HepG2 (cell line): ENCODE measurements at regions not wholly inside any gene's neighbourhood (a gene's known extent, or its start where the extent isn't known, plus 50 kb on each side); places are given as distances from the start of the nearest gene placed in this dataset.

Experiments used
- ATAC-seq: fragments of 200-7000 bp; cut with Tn5 transposase; 3 replicates; pipeline ENCODE4 v1.9.1; 2020; ENCODE audit warnings: mild to moderate bottlenecking, moderate library complexity
- BruUV-seq: library from RNA; stranded (reverse); fragments of 400-500 nt; replicated peaks from 2 replicates; lab custom pipeline; 2021; lab: Mats Ljungman, UMichigan
- CTCF ChIA-PET: fragments of 300-600 bp; formaldehyde crosslinking; extraction: SDS; loops from one replicate; lab custom pipeline; 2021; ENCODE audit warnings: low total read pairs, inconsistent platforms, low intra/inter-chr PET ratio; lab: Yijun Ruan, JAX
- POLR2A ChIA-PET: fragments of 350-600 bp; sonication (Branson Sonifier 250); formaldehyde crosslinking; loops from one replicate; lab custom pipeline; 2020; ENCODE audit warnings: antibody characterized with exemption, inconsistent platforms; lab: Yijun Ruan, JAX
- DNase-seq: peaks from one replicate; pipeline ENCODE4 v3.0.0-alpha.2; 2015; ENCODE audit warnings: low spot score
- FAIRE-seq: peaks from 3 replicates; lab custom pipeline; 2011; peaks lifted over from hg19 to GRCh38; lab: Jason Lieb, UNC
- H2AFZ ChIP-seq: one replicate; pipeline ENCODE4 v1.6.1; 2011; ENCODE audit warnings: low read length, inconsistent platforms
- H3K27ac ChIP-seq: fragments of 300-600 bp; 3 replicates; pipeline ENCODE4 v1.8.0; 2011; ENCODE audit warnings: mixed run types, mild to moderate bottlenecking, mixed read lengths, low read length, inconsistent platforms; ENCODE audit not compliant: insufficient read depth; ENCODE audit errors: extremely low read length
- H3K27me3 ChIP-seq, 2 experiments: fragments of 200-600 bp in 1 of 2; 2 replicates in 1 of 2; 3 replicates in 1 of 2; pipeline versions ENCODE4 v1.6.0 to v1.8.0; 2011; ENCODE audit warnings: low read length in 2 of 2, mild to moderate bottlenecking in 2 of 2, moderate library complexity in 2 of 2, inconsistent platforms in 1 of 2; ENCODE audit not compliant: insufficient read depth in 2 of 2, control insufficient read depth in 1 of 2
- H3K36me3 ChIP-seq, 2 experiments: fragments of 200-600 bp in 1 of 2; replicated peaks in 1 of 2; 2 replicates in 1 of 2; 3 replicates in 1 of 2; pipeline versions ENCODE4 v1.5.1 to v1.8.0; 2011; ENCODE audit warnings: low read length in 2 of 2, inconsistent platforms in 1 of 2; ENCODE audit not compliant: insufficient read depth in 2 of 2, control insufficient read depth in 1 of 2
- H3K4me1 ChIP-seq: 2 replicates; pipeline ENCODE4 v1.5.1; 2012; ENCODE audit warnings: low read length, inconsistent platforms; ENCODE audit not compliant: insufficient read depth
- H3K4me2 ChIP-seq: 2 replicates; pipeline ENCODE4 v1.6.0; 2011; ENCODE audit warnings: low read depth, low read length, inconsistent platforms
- H3K4me3 ChIP-seq, 3 experiments: fragments of 200-600 bp in 1 of 3; sonication (generic), shearing (Covaris generic) in 1 of 3; replicated peaks in 1 of 3; 2 replicates each; pipeline ENCODE4 v1.5.1; 2011 to 2016; ENCODE audit warnings: low read length in 3 of 3, inconsistent platforms in 2 of 3, low read depth in 2 of 3, mild to moderate bottlenecking in 2 of 3, control low read depth in 1 of 3, mixed read lengths in 1 of 3; ENCODE audit not compliant: insufficient read depth in 1 of 3
- H3K79me2 ChIP-seq: one replicate; pipeline ENCODE4 v1.6.1; 2011; ENCODE audit warnings: low read length, inconsistent platforms; ENCODE audit not compliant: insufficient read depth
- H3K9ac ChIP-seq: 2 replicates; pipeline ENCODE4 v1.6.0; 2011; ENCODE audit warnings: mild to moderate bottlenecking, low read depth, low read length, inconsistent platforms; ENCODE audit not compliant: insufficient read depth
- H3K9me3 ChIP-seq: 2 replicates; pipeline ENCODE4 v1.5.1; 2012; ENCODE audit warnings: mild to moderate bottlenecking, low read length
- H4K20me1 ChIP-seq: 2 replicates; pipeline ENCODE4 v1.6.0; 2011; ENCODE audit warnings: inconsistent platforms, mild to moderate bottlenecking, low read length, moderate library complexity; ENCODE audit not compliant: insufficient read depth
- CHD2 ChIP-seq: IDR thresholded peaks from 2 replicates; pipeline ENCODE4 v1.6.1; 2011; ENCODE audit warnings: low read depth, low read length, improper control_type of control experiment
- FOSL1 ChIP-seq: sonication (generic); formaldehyde crosslinking; IDR thresholded peaks from 2 replicates; pipeline ENCODE4 v1.9.0; 2021; ENCODE audit warnings: missing genetic modification reagents, borderline replicate concordance
- FOXK2 ChIP-seq: fragments of 450-650 bp; IDR thresholded peaks from 2 replicates; pipeline ENCODE4 v1.6.1; 2016
- HNF4G ChIP-seq, 2 experiments: sonication (generic) in 1 of 2; formaldehyde crosslinking in 1 of 2; IDR thresholded peaks; 2 replicates each; pipeline versions ENCODE4 v1.4.0 to v1.6.1; 2011 to 2020; ENCODE audit warnings: borderline replicate concordance in 2 of 2, low read depth in 2 of 2, mild to moderate bottlenecking in 2 of 2, low read length in 1 of 2, missing genetic modification reagents in 1 of 2, moderate library complexity in 1 of 2
- IRF2 ChIP-seq: IDR thresholded peaks from 2 replicates; pipeline ENCODE4 v1.6.1; 2018; ENCODE audit warnings: missing genetic modification reagents, missing compliant biosample characterization
- KDM3A ChIP-seq: IDR thresholded peaks from 2 replicates; pipeline ENCODE4 v1.6.1; 2018; ENCODE audit warnings: low read depth, missing compliant biosample characterization
- MAFF ChIP-seq: IDR thresholded peaks from 2 replicates; pipeline ENCODE4 v1.6.1; 2011; ENCODE audit warnings: low read depth, low read length, improper control_type of control experiment
- MAFK ChIP-seq, 2 experiments: IDR thresholded peaks in 1 of 2; conservative IDR thresholded peaks in 1 of 2; 2 replicates each; pipeline ENCODE4 v1.6.1; 2011; ENCODE audit warnings: improper control_type of control experiment in 2 of 2, low read length in 2 of 2
- MTA3 ChIP-seq: sonication (generic); formaldehyde crosslinking; IDR thresholded peaks from 2 replicates; pipeline ENCODE4 v1.4.0; 2020; ENCODE audit warnings: missing genetic modification reagents
- RNF2 ChIP-seq: fragments of 450-650 bp; conservative IDR thresholded peaks from 2 replicates; pipeline ENCODE4 v1.6.1; 2016; ENCODE audit warnings: low read depth
- SIX1 ChIP-seq: sonication (generic); formaldehyde crosslinking; IDR thresholded peaks from 2 replicates; pipeline ENCODE4 v1.4.0; 2020; ENCODE audit warnings: missing genetic modification reagents, borderline replicate concordance
- XBP1 ChIP-seq: sonication (generic); formaldehyde crosslinking; IDR thresholded peaks from 2 replicates; pipeline ENCODE4 v1.5.0; 2020; ENCODE audit warnings: missing genetic modification reagents
- ZNF33B ChIP-seq: sonication (generic); formaldehyde crosslinking; IDR thresholded peaks from 2 replicates; pipeline ENCODE4 v1.5.1; 2020; ENCODE audit warnings: mild to moderate bottlenecking, missing genetic modification reagents
- ZNF775 ChIP-seq: sonication (generic); formaldehyde crosslinking; IDR thresholded peaks from 2 replicates; pipeline ENCODE4 v1.4.0; 2020; ENCODE audit warnings: missing genetic modification reagents, mild to moderate bottlenecking, moderate library complexity, borderline replicate concordance
- ZNF780A ChIP-seq: sonication (generic); formaldehyde crosslinking; IDR thresholded peaks from 2 replicates; pipeline ENCODE4 v1.8.0; 2022; ENCODE audit warnings: mild to moderate bottlenecking, missing genetic modification reagents, moderate library complexity
- WGBS: methylation state at CpG from one replicate; pipeline ENCODE4 v1.1.6; 2017; ENCODE audit warnings: low lambda C conversion rate; 5-methylcytosine and 5-hydroxymethylcytosine counted together
- in situ Hi-C: cut with HindIII; loops from 2 replicates; pipeline ENCODE4 v1.10.0; 2017; ENCODE audit warnings: low pct_unique_long_range_greater_than_20kb; ENCODE audit not compliant: extremely low pct_ligation_motif_present
- intact Hi-C: fragments of 100-400 bp; cut with micrococcal nuclease; formaldehyde crosslinking; loops from one replicate; pipeline ENCODE4 v1.10.0; 2022; ENCODE audit not compliant: unreplicated experiment
- TF ChIP-seq, protein P1 (sequence below): sonication (generic); formaldehyde crosslinking; IDR thresholded peaks from 2 replicates; pipeline ENCODE4 v1.5.0; 2020; ENCODE audit warnings: mild to moderate bottlenecking, missing genetic modification reagents, moderate library complexity
- TF ChIP-seq, protein P2 (sequence below): IDR thresholded peaks from 2 replicates; pipeline ENCODE4 v1.6.1; 2016; ENCODE audit warnings: missing compliant biosample characterization, missing genetic modification reagents, borderline replicate concordance

DNA sequence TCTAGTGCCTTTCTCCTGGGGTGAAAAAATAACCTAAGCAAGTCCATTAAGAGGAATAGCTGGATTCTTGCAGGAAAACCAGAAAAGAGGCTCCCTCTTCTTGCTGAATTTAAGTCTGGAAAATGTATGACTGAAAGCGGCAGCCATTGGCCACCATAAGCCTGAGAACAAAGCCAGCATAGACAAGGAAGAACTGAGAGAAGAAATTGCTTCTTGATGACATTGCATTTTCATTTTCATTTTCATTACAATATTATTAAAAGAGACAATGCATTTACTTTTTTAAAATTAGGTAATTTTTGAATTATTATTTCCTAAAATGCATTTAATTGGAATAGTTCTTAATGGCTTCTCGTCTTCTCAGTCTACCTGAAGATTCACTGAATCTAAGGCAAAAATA lies 1157.5 kb upstream of the ZEB2 start:
- Histone ChIP-seq H3K9ac (no peak overlapping the region), H3K4me3 (no peak overlapping the region), H3K27ac (no peak overlapping the region), H3K9me3 (no peaks in the 10 kb centered on the region), H3K4me1 (no peaks in the 10 kb centered on the region), H2AFZ (no peak overlapping the region), H3K27me3 (no peaks in the 10 kb centered on the region; a peak in 2 of 5 replicates), H3K79me2 (no peaks in the 10 kb centered on the region), H4K20me1 (no peaks in the 10 kb centered on the region), H3K36me3 (no peaks in the 10 kb centered on the region), H3K4me2 (no peak overlapping the region)
- ATAC-seq: no peak
- in situ Hi-C loops (no loop called here), intact Hi-C loops (no loop called here)
- DNase-seq: no peak
- TF ChIP-seq MAFF (peak; percentile 60), SIX1 (CRISPR knock-in tag) (no peak), MAFK (conservative IDR thresholded peaks at IDR 0.05 in 1 of 2, IDR thresholded peaks at IDR 0.05 in 1 of 2; ENCODE audit: low read length in 2 of 2) (peak; percentile 56 to 77; a peak in 3 of 4 replicates)
- TF ChIP-seq, protein P1, sequence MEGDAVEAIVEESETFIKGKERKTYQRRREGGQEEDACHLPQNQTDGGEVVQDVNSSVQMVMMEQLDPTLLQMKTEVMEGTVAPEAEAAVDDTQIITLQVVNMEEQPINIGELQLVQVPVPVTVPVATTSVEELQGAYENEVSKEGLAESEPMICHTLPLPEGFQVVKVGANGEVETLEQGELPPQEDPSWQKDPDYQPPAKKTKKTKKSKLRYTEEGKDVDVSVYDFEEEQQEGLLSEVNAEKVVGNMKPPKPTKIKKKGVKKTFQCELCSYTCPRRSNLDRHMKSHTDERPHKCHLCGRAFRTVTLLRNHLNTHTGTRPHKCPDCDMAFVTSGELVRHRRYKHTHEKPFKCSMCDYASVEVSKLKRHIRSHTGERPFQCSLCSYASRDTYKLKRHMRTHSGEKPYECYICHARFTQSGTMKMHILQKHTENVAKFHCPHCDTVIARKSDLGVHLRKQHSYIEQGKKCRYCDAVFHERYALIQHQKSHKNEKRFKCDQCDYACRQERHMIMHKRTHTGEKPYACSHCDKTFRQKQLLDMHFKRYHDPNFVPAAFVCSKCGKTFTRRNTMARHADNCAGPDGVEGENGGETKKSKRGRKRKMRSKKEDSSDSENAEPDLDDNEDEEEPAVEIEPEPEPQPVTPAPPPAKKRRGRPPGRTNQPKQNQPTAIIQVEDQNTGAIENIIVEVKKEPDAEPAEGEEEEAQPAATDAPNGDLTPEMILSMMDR (CRISPR knock-in tag): no peak
- WGBS: 39% methylated on average over 2 of the region's 2 CpGs
- FAIRE-seq: no peak
- BruUV-seq: no TSS peak
- ChIA-PET POLR2A (no interaction called here), CTCF (no interaction called here)

DNA sequence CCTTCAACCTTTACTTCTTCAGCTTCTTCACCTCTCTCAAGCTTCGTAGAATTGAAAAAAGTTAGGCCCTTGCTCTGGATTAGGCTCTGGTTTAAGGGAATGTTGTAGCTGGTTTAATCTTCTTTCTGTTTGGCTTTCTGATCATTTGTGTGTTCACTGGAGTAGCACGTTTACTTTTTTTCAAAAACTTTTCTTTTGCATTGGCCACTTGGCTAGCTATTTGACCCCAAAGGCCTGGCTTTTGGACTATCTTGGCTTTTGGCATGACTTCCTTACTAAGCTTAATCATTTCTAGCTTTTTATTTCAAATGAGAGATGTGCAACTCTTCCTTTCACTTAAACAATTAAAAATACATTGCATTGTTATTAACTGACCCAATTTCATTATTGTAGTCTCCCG lies 1154.8 kb upstream of the ZEB2 start:
- Histone ChIP-seq H3K27ac (no peak overlapping the region), H3K4me1 (no peaks in the 10 kb centered on the region), H3K79me2 (no peaks in the 10 kb centered on the region), H3K36me3 (no peaks in the 10 kb centered on the region), H3K27me3 (no peaks in the 10 kb centered on the region; a peak in 2 of 5 replicates), H4K20me1 (no peaks in the 10 kb centered on the region), H3K9ac (no peak overlapping the region), H3K9me3 (no peaks in the 10 kb centered on the region), H3K4me3 (no peak overlapping the region), H2AFZ (no peak overlapping the region), H3K4me2 (no peak overlapping the region)
- WGBS: 25% methylated on average over 3 of the region's 3 CpGs
- no peak for FAIRE-seq
- POLR2A ChIA-PET: no interaction called here
- DNase-seq: no peak
- TF ChIP-seq XBP1 (CRISPR knock-in tag) (no peak), FOXK2 (no peak), HNF4G (IDR thresholded peaks at IDR 0.05; ENCODE audit: borderline replicate concordance, low read depth, low read length) (no peak), HNF4G (CRISPR knock-in tag; IDR thresholded peaks at IDR 0.05; ENCODE audit: borderline replicate concordance, low read depth) (no peak), ZNF780A (CRISPR knock-in tag) (no peak), KDM3A (CRISPR knock-in tag) (no peak), IRF2 (CRISPR knock-in tag) (no peak), CHD2 (no peak), RNF2 (no peak), ZNF33B (CRISPR knock-in tag) (no peak), MTA3 (CRISPR knock-in tag) (no peak), FOSL1 (CRISPR knock-in tag) (no peak), ZNF775 (CRISPR knock-in tag) (no peak)
- TF ChIP-seq, protein P2, sequence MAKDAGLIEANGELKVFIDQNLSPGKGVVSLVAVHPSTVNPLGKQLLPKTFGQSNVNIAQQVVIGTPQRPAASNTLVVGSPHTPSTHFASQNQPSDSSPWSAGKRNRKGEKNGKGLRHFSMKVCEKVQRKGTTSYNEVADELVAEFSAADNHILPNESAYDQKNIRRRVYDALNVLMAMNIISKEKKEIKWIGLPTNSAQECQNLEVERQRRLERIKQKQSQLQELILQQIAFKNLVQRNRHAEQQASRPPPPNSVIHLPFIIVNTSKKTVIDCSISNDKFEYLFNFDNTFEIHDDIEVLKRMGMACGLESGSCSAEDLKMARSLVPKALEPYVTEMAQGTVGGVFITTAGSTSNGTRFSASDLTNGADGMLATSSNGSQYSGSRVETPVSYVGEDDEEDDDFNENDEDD (CRISPR knock-in tag): no peak
- no TSS peak for BruUV-seq
- CTCF ChIA-PET: no interaction called here
- intact Hi-C loops: no loop called here
- in situ Hi-C loops: no loop called here
- no peak for ATAC-seq
